HCT116 (cell line): ENCODE measurements at regions not wholly inside any gene's neighbourhood (a gene's known extent, or its start where the extent isn't known, plus 50 kb on each side); places are given as distances from the start of the nearest gene placed in this dataset.

ENCODE experiments used
- ATAC-seq: fragments of 200-7000 bp; cut with Tn5 transposase; 2 replicates; pipeline ENCODE4 v1.9.1; 2020; ENCODE audit warnings: mild to moderate bottlenecking, moderate library complexity
- BruUV-seq: library from RNA; stranded (reverse); fragments of 400-500 nt; replicated peaks from 2 replicates; lab custom pipeline; 2021; lab: Mats Ljungman, UMichigan
- CTCF ChIA-PET: fragments of 300-600 bp; sonication (Branson Sonifier 250); formaldehyde crosslinking; loops from one replicate; lab custom pipeline; 2021; ENCODE audit warnings: antibody characterized with exemption; lab: Charles Lee
- POLR2A ChIA-PET: fragments of 300-600, 350-600 bp; sonication (Branson Sonifier 250); formaldehyde crosslinking; loops from one replicate; lab custom pipeline; 2021; ENCODE audit warnings: antibody characterized with exemption; lab: Charles Lee
- RAD21 ChIA-PET, 2 experiments: fragments of 300-600 bp; sonication (Branson Sonifier 250); formaldehyde crosslinking; loops; one replicate each; lab custom pipeline; 2023; ENCODE audit warnings: low total read pairs in 2 of 2; ENCODE audit not compliant: uncharacterized antibody in 2 of 2, unreplicated experiment in 2 of 2, low non-redundant PET in 1 of 2; lab: Charles Lee
- DNase-seq: peaks from one replicate; pipeline ENCODE4 v3.0.0-alpha.2; 2010; ENCODE audit warnings: low read depth, low spot score
- H2AFZ ChIP-seq: fragments of 200-600 bp; shearing (Covaris generic), sonication (generic); 2 replicates; pipeline ENCODE4 v1.6.1; 2017; ENCODE audit warnings: low read depth, mixed run types, mixed read lengths, antibody characterized with exemption, low read length; ENCODE audit not compliant: poor library complexity, severe bottlenecking
- H3K27ac ChIP-seq: 2 replicates; pipeline ENCODE4 v1.5.1; 2012; ENCODE audit warnings: low read depth, low read length
- H3K27me3 ChIP-seq: fragments of 200-600 bp; sonication (generic); 2 replicates; pipeline ENCODE4 v1.6.1; 2016; ENCODE audit warnings: mixed run types, low read length, mixed read lengths; ENCODE audit not compliant: insufficient read depth
- H3K36me3 ChIP-seq, 2 experiments: fragments of 200-500 bp in 1 of 2; fragments of 200-600 bp in 1 of 2; sonication (Bioruptor generic) in 1 of 2; sonication (generic) in 1 of 2; 2 replicates each; pipeline versions ENCODE4 v1.5.1 to v1.6.1; 2014 to 2016; ENCODE audit warnings: low read length in 2 of 2, inconsistent platforms in 1 of 2, mixed read lengths in 1 of 2, mixed run types in 1 of 2; ENCODE audit not compliant: insufficient read depth in 2 of 2, control insufficient read depth in 1 of 2
- H3K4me1 ChIP-seq, 2 experiments: fragments of 200-600 bp in 1 of 2; sonication (generic) in 1 of 2; 2 replicates each; pipeline versions ENCODE4 v1.5.1 to v1.6.1; 2012 to 2017; ENCODE audit warnings: low read length in 2 of 2, inconsistent platforms in 1 of 2, mild to moderate bottlenecking in 1 of 2, mixed read lengths in 1 of 2, mixed run types in 1 of 2, moderate library complexity in 1 of 2; ENCODE audit not compliant: insufficient read depth in 2 of 2, control insufficient read depth in 1 of 2
- H3K4me2 ChIP-seq: fragments of 200-600 bp; sonication (generic); 2 replicates; pipeline ENCODE4 v1.6.1; 2017; ENCODE audit warnings: mixed run types, low read length, mixed read lengths
- H3K4me3 ChIP-seq, 2 experiments: fragments of 200-600 bp in 1 of 2; sonication (generic) in 1 of 2; replicated peaks in 1 of 2; 2 replicates each; pipeline ENCODE4 v1.5.1; 2011 to 2016; ENCODE audit warnings: low read length in 2 of 2, control low read depth in 1 of 2, low read depth in 1 of 2, mild to moderate bottlenecking in 1 of 2, mixed read lengths in 1 of 2, mixed run types in 1 of 2
- H3K79me2 ChIP-seq: fragments of 200-600 bp; sonication (generic); 2 replicates; pipeline ENCODE4 v1.6.1; 2017; ENCODE audit warnings: mild to moderate bottlenecking, mixed run types, low read length, moderate library complexity, mixed read lengths; ENCODE audit not compliant: insufficient read depth
- H3K9ac ChIP-seq: fragments of 200-600 bp; sonication (generic); 2 replicates; pipeline ENCODE4 v1.6.1; 2016; ENCODE audit warnings: low read length, mixed read lengths
- H3K9me2 ChIP-seq: fragments of 200-600 bp; sonication (generic), shearing (Covaris generic); 2 replicates; pipeline ENCODE4 v1.6.1; 2017; ENCODE audit warnings: mixed run types, mild to moderate bottlenecking, moderate library complexity; ENCODE audit not compliant: insufficient read depth
- H3K9me3 ChIP-seq, 2 experiments: fragments of 200-500 bp in 1 of 2; fragments of 200-600 bp in 1 of 2; sonication (Bioruptor generic) in 1 of 2; sonication (generic) in 1 of 2; 2 replicates each; pipeline ENCODE4 v1.6.1; 2014 to 2017; ENCODE audit warnings: low read length in 2 of 2, mixed read lengths in 2 of 2, inconsistent platforms in 1 of 2, low read depth in 1 of 2, mild to moderate bottlenecking in 1 of 2, mixed run types in 1 of 2, moderate library complexity in 1 of 2; ENCODE audit not compliant: control insufficient read depth in 1 of 2, insufficient read depth in 1 of 2
- H4K20me1 ChIP-seq: fragments of 200-600 bp; sonication (generic), shearing (Covaris generic); 2 replicates; pipeline ENCODE4 v1.6.1; 2017; ENCODE audit warnings: mixed run types, mild to moderate bottlenecking, moderate library complexity; ENCODE audit not compliant: insufficient read depth
- CEBPB ChIP-seq: IDR thresholded peaks from 2 replicates; pipeline ENCODE4 v1.6.1; 2012; ENCODE audit warnings: low read depth
- EGR1 ChIP-seq: IDR thresholded peaks from 2 replicates; pipeline ENCODE4 v1.6.1; 2012; ENCODE audit warnings: low read depth
- ELF1 ChIP-seq: IDR thresholded peaks from 2 replicates; pipeline ENCODE4 v1.6.1; 2012; ENCODE audit warnings: low read depth, borderline replicate concordance
- EZH2phosphoT487 ChIP-seq: fragments of 200-600 bp; IDR thresholded peaks from 2 replicates; pipeline ENCODE4 v1.6.1; 2018; ENCODE audit warnings: antibody characterized with exemption, borderline replicate concordance
- JUND ChIP-seq: IDR thresholded peaks from 2 replicates; pipeline ENCODE4 v1.6.1; 2012
- POLR2A ChIP-seq: IDR thresholded peaks from 2 replicates; pipeline ENCODE4 v1.7.0; 2011; ENCODE audit warnings: borderline replicate concordance; ENCODE audit not compliant: insufficient read depth, insufficient read length; ENCODE audit errors: extremely low read depth
- POLR2AphosphoS5 ChIP-seq: IDR thresholded peaks from 2 replicates; pipeline ENCODE4 v1.6.1; 2011; ENCODE audit warnings: mild to moderate bottlenecking, low read depth, low read length, moderate library complexity
- RAD21 ChIP-seq: IDR thresholded peaks from 2 replicates; pipeline ENCODE4 v1.6.1; 2012; ENCODE audit warnings: low read depth, mild to moderate bottlenecking
- SIN3A ChIP-seq: IDR thresholded peaks from 2 replicates; pipeline ENCODE4 v1.6.1; 2012; ENCODE audit warnings: low read depth
- SRF ChIP-seq: IDR thresholded peaks from 2 replicates; pipeline ENCODE4 v1.6.1; 2012; ENCODE audit warnings: low read depth
- TCF7L2 ChIP-seq: IDR thresholded peaks from 2 replicates; pipeline ENCODE4 v1.7.0; 2011; ENCODE audit warnings: borderline replicate concordance, inconsistent platforms; ENCODE audit not compliant: insufficient read depth, insufficient read length; ENCODE audit errors: extremely low read depth
- YY1 ChIP-seq: IDR thresholded peaks from 2 replicates; pipeline ENCODE4 v1.6.1; 2011; ENCODE audit warnings: low read length, low read depth, moderate library complexity, mild to moderate bottlenecking; ENCODE audit not compliant: insufficient replicate concordance; ENCODE audit errors: extremely low read depth
- ZFX ChIP-seq: fragments of 450-650 bp; IDR thresholded peaks from 2 replicates; pipeline ENCODE4 v1.6.1; 2017
- ZNF274 ChIP-seq: fragments of 200-500 bp; sonication (Bioruptor generic); IDR thresholded peaks from 2 replicates; pipeline ENCODE4 v1.6.1; 2014; ENCODE audit warnings: mild to moderate bottlenecking, low read depth, low read length, inconsistent platforms
- intact Hi-C: fragments of 100-400 bp; cut with micrococcal nuclease; formaldehyde crosslinking; loops from 2 replicates; pipeline ENCODE4 v1.10.0; 2022
- TF ChIP-seq, protein P1 (sequence below): IDR thresholded peaks from 2 replicates; pipeline ENCODE4 v1.6.1; 2012; ENCODE audit warnings: low read depth
- TF ChIP-seq, protein P2 (sequence below): IDR thresholded peaks from 2 replicates; pipeline ENCODE4 v1.6.1; 2012

DNA sequence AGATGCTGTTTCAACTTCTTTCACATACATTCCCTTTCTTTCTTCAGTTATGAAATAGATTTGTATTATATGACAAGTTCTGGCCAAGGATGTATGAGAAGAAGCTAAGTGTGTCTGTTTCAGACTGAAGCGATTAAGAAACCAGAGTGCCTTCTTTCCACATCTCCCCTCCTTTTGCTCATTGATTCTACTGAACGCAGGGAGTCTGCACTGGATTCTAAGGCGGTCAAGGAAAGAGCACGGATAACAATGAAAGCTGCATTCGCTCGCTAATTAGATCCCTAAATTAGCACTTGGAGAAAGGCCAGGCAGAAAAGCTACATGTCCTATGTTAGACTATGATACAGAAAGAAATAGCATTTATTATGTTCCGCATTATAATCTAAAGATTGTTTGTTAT lies 267.7 kb downstream of the HAO1 start (continued):
- TF ChIP-seq, protein P1, sequence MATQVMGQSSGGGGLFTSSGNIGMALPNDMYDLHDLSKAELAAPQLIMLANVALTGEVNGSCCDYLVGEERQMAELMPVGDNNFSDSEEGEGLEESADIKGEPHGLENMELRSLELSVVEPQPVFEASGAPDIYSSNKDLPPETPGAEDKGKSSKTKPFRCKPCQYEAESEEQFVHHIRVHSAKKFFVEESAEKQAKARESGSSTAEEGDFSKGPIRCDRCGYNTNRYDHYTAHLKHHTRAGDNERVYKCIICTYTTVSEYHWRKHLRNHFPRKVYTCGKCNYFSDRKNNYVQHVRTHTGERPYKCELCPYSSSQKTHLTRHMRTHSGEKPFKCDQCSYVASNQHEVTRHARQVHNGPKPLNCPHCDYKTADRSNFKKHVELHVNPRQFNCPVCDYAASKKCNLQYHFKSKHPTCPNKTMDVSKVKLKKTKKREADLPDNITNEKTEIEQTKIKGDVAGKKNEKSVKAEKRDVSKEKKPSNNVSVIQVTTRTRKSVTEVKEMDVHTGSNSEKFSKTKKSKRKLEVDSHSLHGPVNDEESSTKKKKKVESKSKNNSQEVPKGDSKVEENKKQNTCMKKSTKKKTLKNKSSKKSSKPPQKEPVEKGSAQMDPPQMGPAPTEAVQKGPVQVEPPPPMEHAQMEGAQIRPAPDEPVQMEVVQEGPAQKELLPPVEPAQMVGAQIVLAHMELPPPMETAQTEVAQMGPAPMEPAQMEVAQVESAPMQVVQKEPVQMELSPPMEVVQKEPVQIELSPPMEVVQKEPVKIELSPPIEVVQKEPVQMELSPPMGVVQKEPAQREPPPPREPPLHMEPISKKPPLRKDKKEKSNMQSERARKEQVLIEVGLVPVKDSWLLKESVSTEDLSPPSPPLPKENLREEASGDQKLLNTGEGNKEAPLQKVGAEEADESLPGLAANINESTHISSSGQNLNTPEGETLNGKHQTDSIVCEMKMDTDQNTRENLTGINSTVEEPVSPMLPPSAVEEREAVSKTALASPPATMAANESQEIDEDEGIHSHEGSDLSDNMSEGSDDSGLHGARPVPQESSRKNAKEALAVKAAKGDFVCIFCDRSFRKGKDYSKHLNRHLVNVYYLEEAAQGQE: no peak
- TF ChIP-seq TCF7L2: no peak
- no peak for TF ChIP-seq RAD21
- no peak for TF ChIP-seq SRF
- TF ChIP-seq CEBPB: no peak
- TF ChIP-seq SIN3A: no peak
- TF ChIP-seq, protein P2, sequence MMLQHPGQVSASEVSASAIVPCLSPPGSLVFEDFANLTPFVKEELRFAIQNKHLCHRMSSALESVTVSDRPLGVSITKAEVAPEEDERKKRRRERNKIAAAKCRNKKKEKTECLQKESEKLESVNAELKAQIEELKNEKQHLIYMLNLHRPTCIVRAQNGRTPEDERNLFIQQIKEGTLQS: no peak
- no peak for TF ChIP-seq POLR2AphosphoS5
- TF ChIP-seq ZFX: no peak
- TF ChIP-seq, all 23 proteins: peak for 0

DNA sequence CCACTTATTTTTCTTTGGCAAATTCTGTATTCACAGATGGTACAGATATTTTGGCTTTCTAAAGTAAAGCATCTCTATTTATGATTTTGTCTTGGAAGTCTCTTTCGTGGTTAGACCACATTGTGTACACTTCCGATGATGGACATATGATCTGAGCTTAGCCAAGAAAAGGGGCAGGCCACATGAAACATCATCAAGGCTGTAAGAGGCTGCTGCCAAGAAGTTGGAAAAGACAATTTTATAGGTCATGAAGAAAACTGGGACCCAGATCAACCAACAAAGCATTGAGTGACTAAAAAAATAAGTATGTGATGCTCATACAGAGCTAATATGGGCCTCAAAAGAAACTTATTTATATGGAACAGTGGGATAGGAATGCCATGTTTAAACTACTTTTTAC lies 266.4 kb downstream of the HAO1 start:
- RAD21 ChIA-PET: no interaction called here
- no peak overlapping the region for H3K27ac ChIP-seq

More for the DNA sequence above, 266.4 kb downstream of the HAO1 start:
- Histone ChIP-seq H4K20me1 (no peaks in the 10 kb centered on the region), H3K27me3 (no peaks in the 10 kb centered on the region), H3K4me3 (no peak overlapping the region)
- no peak for TF ChIP-seq SIN3A
- no peak for TF ChIP-seq YY1
- no peak for TF ChIP-seq EZH2phosphoT487
- no peak for TF ChIP-seq JUND
- no peak for TF ChIP-seq EGR1
- TF ChIP-seq CEBPB: no peak
- TF ChIP-seq ZNF274: no peak
- TF ChIP-seq POLR2A: no peak
- TF ChIP-seq ELF1: no peak
- TF ChIP-seq, all 23 proteins: peak for 0
- BruUV-seq: no TSS peak
- no peak for ATAC-seq
- ChIA-PET POLR2A (no interaction called here), CTCF (no interaction called here)
- intact Hi-C loops: no loop called here
- Histone ChIP-seq H2AFZ (no peak overlapping the region), H3K4me1 (no peaks in the 10 kb centered on the region), H3K4me2 (no peak overlapping the region), H3K36me3 (no peaks in the 10 kb centered on the region), H3K9me2 (no peaks in the 10 kb centered on the region), H3K9ac (no peak overlapping the region), H3K9me3 (peaks cover 3 to 7% of the 10 kb centered on the region in 2 experiments; a peak in 3 of 4 replicates), H3K79me2 (no peaks in the 10 kb centered on the region)
- no peak for DNase-seq
